Calu3 (cell line): ENCODE measurements at regions not wholly inside any gene's neighbourhood (a gene's known extent, or its start where the extent isn't known, plus 50 kb on each side); places are given as distances from the start of the nearest gene placed in this dataset.

Source experiments
- BruUV-seq: library from RNA; stranded (reverse); fragments of 400-500 nt; replicated peaks from 2 replicates; lab custom pipeline; 2021; lab: Mats Ljungman, UMichigan
- CTCF ChIA-PET: fragments of 300-600 bp; sonication (Branson Sonifier 250); formaldehyde crosslinking; loops from one replicate; lab custom pipeline; 2022; ENCODE audit warnings: antibody characterized with exemption; lab: Charles Lee
- DNase-seq: peaks from one replicate; pipeline ENCODE4 v3.0.0; 2022
- H3K27ac Mint-ChIP-seq: one replicate; pipeline ENCODE4 v1.8.0; 2022; ENCODE audit warnings: mixed read lengths; ENCODE audit not compliant: unreplicated experiment
- H3K27me3 Mint-ChIP-seq: one replicate; pipeline ENCODE4 v1.8.0; 2022; ENCODE audit warnings: mixed read lengths; ENCODE audit not compliant: unreplicated experiment
- H3K36me3 Mint-ChIP-seq: one replicate; pipeline ENCODE4 v1.8.0; 2022; ENCODE audit warnings: mild to moderate bottlenecking, moderate library complexity, mixed read lengths; ENCODE audit not compliant: insufficient read depth, unreplicated experiment
- H3K4me1 Mint-ChIP-seq: one replicate; pipeline ENCODE4 v1.8.0; 2022; ENCODE audit warnings: mild to moderate bottlenecking, low read depth, mixed read lengths; ENCODE audit not compliant: unreplicated experiment
- H3K4me3 Mint-ChIP-seq: one replicate; pipeline ENCODE4 v1.8.0; 2022; ENCODE audit warnings: mild to moderate bottlenecking, low read depth, moderate library complexity, mixed read lengths; ENCODE audit not compliant: unreplicated experiment
- H3K9me3 Mint-ChIP-seq: one replicate; pipeline ENCODE4 v1.8.0; 2022; ENCODE audit warnings: low read depth, mixed read lengths; ENCODE audit not compliant: unreplicated experiment
- CTCF ChIP-seq: fragments of 200-600 bp; IDR thresholded peaks from one replicate; pipeline ENCODE4 v1.8.0; 2022; ENCODE audit warnings: antibody characterized with exemption; ENCODE audit not compliant: unreplicated experiment
- intact Hi-C: fragments of 100-400 bp; cut with micrococcal nuclease; formaldehyde crosslinking; loops from one replicate; pipeline ENCODE4 v1.10.0; 2022; ENCODE audit not compliant: unreplicated experiment

- Mint-ChIP-seq H3K27me3 (no peaks in the 10 kb centered on the region), H3K4me1 (no peaks in the 10 kb centered on the region), H3K36me3 (no peaks in the 10 kb centered on the region), H3K9me3 (no peaks in the 10 kb centered on the region), H3K4me3 (no peak overlapping the region), H3K27ac (no peak overlapping the region)
- no TSS peak for BruUV-seq
- intact Hi-C loops = no loop called here
- no peak for DNase-seq
- CTCF ChIA-PET = no interaction called here
- TF ChIP-seq CTCF = no peak
Measured at GRCh38 chr20:22520381-22520780, 64.0 kb downstream of the FOXA2 start.

- no peak overlapping the region for H3K27ac Mint-ChIP-seq
- H3K27me3 Mint-ChIP-seq = no peaks in the 10 kb centered on the region
- TF ChIP-seq CTCF = no peak
- BruUV-seq = no TSS peak
- H3K36me3 Mint-ChIP-seq = no peaks in the 10 kb centered on the region
- CTCF ChIA-PET = no interaction called here
- no peak for DNase-seq
- no peak overlapping the region for H3K4me3 Mint-ChIP-seq
- no peaks in the 10 kb centered on the region for H3K9me3 Mint-ChIP-seq
- intact Hi-C loops = no loop called here
- H3K4me1 Mint-ChIP-seq = no peaks in the 10 kb centered on the region
Measured at GRCh38 chr20:22515264-22515663, 69.1 kb downstream of the FOXA2 start.

GRCh38 chr20:22513574-22513973 lies 70.8 kb downstream of the FOXA2 start:
- CTCF ChIA-PET = interaction anchor here (0.8 kb wide), 1 partner anchor 50 kb away, joined by 16 read pairs; no protein-coding TSS in a partner anchor
- H3K36me3 Mint-ChIP-seq = no peaks in the 10 kb centered on the region
- TF ChIP-seq CTCF = no peak
- no peaks in the 10 kb centered on the region for H3K4me1 Mint-ChIP-seq
- H3K27me3 Mint-ChIP-seq = no peaks in the 10 kb centered on the region
- no peak overlapping the region for H3K4me3 Mint-ChIP-seq
- no peaks in the 10 kb centered on the region for H3K9me3 Mint-ChIP-seq
- DNase-seq = no peak
- no TSS peak for BruUV-seq
- H3K27ac Mint-ChIP-seq = no peak overlapping the region
- intact Hi-C loops = no loop called here

GRCh38 chr20:22512911-22513489 lies 71.4 kb downstream of the FOXA2 start:
- no TSS peak for BruUV-seq
- no peak overlapping the region for H3K27ac Mint-ChIP-seq
- TF ChIP-seq CTCF = no peak
- no peak overlapping the region for H3K4me3 Mint-ChIP-seq
- CTCF ChIA-PET = interaction anchor here (0.8 kb wide), 1 partner anchor 49 kb away, joined by 16 read pairs; no protein-coding TSS in a partner anchor
- no peaks in the 10 kb centered on the region for H3K4me1 Mint-ChIP-seq
- intact Hi-C loops = no loop called here
- no peaks in the 10 kb centered on the region for H3K36me3 Mint-ChIP-seq
- H3K27me3 Mint-ChIP-seq = no peaks in the 10 kb centered on the region
- no peaks in the 10 kb centered on the region for H3K9me3 Mint-ChIP-seq
- no peak for DNase-seq
